Left lung (tissue), 4 donors: ENCODE measurements at regions not wholly inside any gene's neighbourhood (a gene's known extent, or its start where the extent isn't known, plus 50 kb on each side); places are given as distances from the start of the nearest gene placed in this dataset.

ENCODE experiments used
- ATAC-seq: fragments of 200-7000 bp; cut with Tn5 transposase; one replicate; pipeline ENCODE4 v1.9.1; 2020; ENCODE audit warnings: moderate library complexity
- DNase-seq, 4 donors: peaks; one replicate each; pipeline ENCODE4 v3.0.0-alpha.2; 2013 to 2020
- H3K27ac ChIP-seq, 2 donors: fragments of 200-600 bp; sonication (generic) in 1 of 2; one replicate each; pipeline versions ENCODE4 v1.5.0 to v1.8.0; 2020 to 2021
- H3K27me3 ChIP-seq, 2 donors: fragments of 200-600 bp; sonication (generic) in 1 of 2; one replicate each; pipeline versions ENCODE4 v1.5.0 to v1.8.0; 2020 to 2021
- H3K36me3 ChIP-seq, 2 donors: fragments of 200-600 bp; sonication (generic) in 1 of 2; one replicate each; pipeline versions ENCODE4 v1.5.0 to v1.8.0; 2020 to 2021
- H3K4me1 ChIP-seq, 2 donors: fragments of 200-600 bp; one replicate each; pipeline ENCODE4 v1.8.0; 2021
- H3K4me3 ChIP-seq, 2 donors: fragments of 200-600 bp; sonication (generic) in 1 of 2; one replicate each; pipeline versions ENCODE4 v1.5.0 to v1.8.0; 2020 to 2021; ENCODE audit warnings: mild to moderate bottlenecking in 1 of 2
- H3K9me3 ChIP-seq, 2 donors: fragments of 200-600 bp; sonication (generic) in 1 of 2; one replicate each; pipeline versions ENCODE4 v1.5.0 to v1.8.0; 2020 to 2021
- intact Hi-C, 2 donors: fragments of 100-400 bp; cut with DNase I; formaldehyde crosslinking; loops; one replicate each; pipeline versions ENCODE4 v1.11.2 to v1.14.2; 2022
- TF ChIP-seq, protein P1 (sequence below), 2 donors: fragments of 200-600 bp; sonication (generic) in 1 of 2; IDR thresholded peaks; one replicate each; pipeline versions ENCODE4 v1.5.0 to v1.8.0; 2021; ENCODE audit warnings: antibody characterized with exemption in 2 of 2
- donor health status: DM: no; HTN: yes; CAD: no.
- donor health status: DM: no; HTN: no; CAD: no.

DNA sequence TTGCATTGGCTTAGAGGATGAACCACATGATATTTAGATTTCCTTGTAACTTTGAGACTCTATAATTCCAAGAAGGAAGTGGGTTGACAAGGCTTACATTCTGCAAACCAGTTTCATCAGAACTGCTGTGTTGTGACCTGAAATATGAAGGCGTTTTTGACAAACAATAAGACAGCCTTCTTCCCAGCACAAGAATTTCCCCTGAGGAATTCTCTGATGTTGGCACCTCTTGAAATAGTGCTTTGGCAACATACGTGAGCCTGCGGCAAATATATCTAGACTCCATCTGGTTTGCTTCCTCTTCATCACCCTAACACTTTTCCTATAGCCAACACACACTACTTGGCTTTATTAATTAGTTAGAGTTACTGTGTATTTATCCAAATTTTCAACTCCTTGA is 585.5 kb upstream of the SOX9 start:
- TF ChIP-seq, protein P1, sequence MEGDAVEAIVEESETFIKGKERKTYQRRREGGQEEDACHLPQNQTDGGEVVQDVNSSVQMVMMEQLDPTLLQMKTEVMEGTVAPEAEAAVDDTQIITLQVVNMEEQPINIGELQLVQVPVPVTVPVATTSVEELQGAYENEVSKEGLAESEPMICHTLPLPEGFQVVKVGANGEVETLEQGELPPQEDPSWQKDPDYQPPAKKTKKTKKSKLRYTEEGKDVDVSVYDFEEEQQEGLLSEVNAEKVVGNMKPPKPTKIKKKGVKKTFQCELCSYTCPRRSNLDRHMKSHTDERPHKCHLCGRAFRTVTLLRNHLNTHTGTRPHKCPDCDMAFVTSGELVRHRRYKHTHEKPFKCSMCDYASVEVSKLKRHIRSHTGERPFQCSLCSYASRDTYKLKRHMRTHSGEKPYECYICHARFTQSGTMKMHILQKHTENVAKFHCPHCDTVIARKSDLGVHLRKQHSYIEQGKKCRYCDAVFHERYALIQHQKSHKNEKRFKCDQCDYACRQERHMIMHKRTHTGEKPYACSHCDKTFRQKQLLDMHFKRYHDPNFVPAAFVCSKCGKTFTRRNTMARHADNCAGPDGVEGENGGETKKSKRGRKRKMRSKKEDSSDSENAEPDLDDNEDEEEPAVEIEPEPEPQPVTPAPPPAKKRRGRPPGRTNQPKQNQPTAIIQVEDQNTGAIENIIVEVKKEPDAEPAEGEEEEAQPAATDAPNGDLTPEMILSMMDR (IDR thresholded peaks at IDR 0.05) = no peak
- H3K9me3 ChIP-seq = no peaks in the 10 kb centered on the region
- ATAC-seq = no peak
- no peak overlapping the region for H3K4me3 ChIP-seq
- intact Hi-C loops = no loop called here
- no peaks in the 10 kb centered on the region for H3K27me3 ChIP-seq
- H3K4me1 ChIP-seq = no peaks in the 10 kb centered on the region
- no peaks in the 10 kb centered on the region for H3K36me3 ChIP-seq
- no peak for DNase-seq
- H3K27ac ChIP-seq = no peak overlapping the region

GRCh38 chr17:71546419-71546818 is 574.4 kb upstream of the SOX9 start:
- intact Hi-C loops = no loop called here
- Histone ChIP-seq H3K27me3 (no peaks in the 10 kb centered on the region), H3K4me1 (no peaks in the 10 kb centered on the region), H3K27ac (no peak overlapping the region), H3K4me3 (no peak overlapping the region), H3K9me3 (no peaks in the 10 kb centered on the region), H3K36me3 (no peaks in the 10 kb centered on the region)
- TF ChIP-seq, protein P1 (IDR thresholded peaks at IDR 0.05) = no peak
- ATAC-seq = no peak
- DNase-seq = no peak

DNA sequence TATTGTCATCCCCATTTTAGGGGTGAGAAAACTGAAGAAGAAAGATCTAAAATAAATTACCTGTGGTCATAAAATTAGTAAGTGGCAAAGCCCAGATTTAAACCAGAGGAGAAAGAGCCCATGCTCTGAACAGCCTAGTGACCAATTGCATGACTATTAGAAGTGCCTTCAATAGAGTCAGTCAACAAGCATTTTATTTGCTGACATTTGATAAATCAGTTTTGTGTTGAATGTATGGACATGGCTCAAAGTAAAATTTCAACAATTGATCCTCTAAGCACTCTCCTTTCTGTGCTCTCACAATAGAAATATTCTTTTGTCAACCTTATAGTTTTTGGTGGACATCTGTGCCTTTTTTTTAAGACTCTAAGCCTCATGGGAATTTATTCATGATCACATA is 572.9 kb upstream of the SOX9 start:
- Histone ChIP-seq H3K9me3 (no peaks in the 10 kb centered on the region), H3K27ac (no peak overlapping the region), H3K36me3 (no peaks in the 10 kb centered on the region), H3K4me3 (no peak overlapping the region), H3K27me3 (no peaks in the 10 kb centered on the region), H3K4me1 (no peaks in the 10 kb centered on the region)
- intact Hi-C loops = no loop called here
- DNase-seq (no peak), ATAC-seq (no peak)
- TF ChIP-seq, protein P1 (IDR thresholded peaks at IDR 0.05) = no peak

DNA sequence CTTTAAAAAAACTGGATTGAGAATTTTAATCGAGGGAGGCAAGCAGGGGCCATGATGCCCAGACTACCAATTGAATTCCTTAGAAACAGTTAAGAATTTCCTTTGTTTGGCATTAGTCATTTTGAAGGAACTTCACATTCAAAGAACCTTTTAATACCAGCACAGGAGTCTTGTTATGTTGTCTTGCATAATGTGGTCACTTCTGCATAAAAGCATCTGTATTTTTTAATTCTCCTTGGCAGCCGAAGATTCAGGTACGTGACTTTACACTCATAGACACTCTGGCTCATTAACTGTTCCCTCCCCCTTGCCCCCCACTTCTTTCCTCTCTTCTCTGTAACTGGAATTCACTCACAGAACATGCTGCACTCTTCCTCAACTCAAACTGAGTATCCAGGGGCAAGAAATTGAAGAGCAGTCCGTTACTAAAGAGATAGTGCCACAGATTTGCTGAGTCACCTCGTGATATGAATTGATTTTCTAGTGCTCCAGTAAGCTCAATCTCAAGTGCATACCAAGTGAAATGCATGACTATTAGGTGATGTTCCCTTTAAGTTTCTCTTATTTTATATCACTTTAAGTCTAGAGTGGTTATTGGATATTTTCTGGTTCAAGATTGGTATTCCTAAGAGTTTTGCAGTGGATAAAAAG is 572.2 kb upstream of the SOX9 start:
- intact Hi-C loops = no loop called here
- TF ChIP-seq, protein P1 (IDR thresholded peaks at IDR 0.05) = no peak
- Histone ChIP-seq H3K27me3 (no peaks in the 10 kb centered on the region), H3K4me1 (no peaks in the 10 kb centered on the region), H3K36me3 (no peaks in the 10 kb centered on the region), H3K27ac (no peak overlapping the region), H3K9me3 (no peaks in the 10 kb centered on the region), H3K4me3 (no peak overlapping the region)
- DNase-seq (no peak), ATAC-seq (no peak)

DNA sequence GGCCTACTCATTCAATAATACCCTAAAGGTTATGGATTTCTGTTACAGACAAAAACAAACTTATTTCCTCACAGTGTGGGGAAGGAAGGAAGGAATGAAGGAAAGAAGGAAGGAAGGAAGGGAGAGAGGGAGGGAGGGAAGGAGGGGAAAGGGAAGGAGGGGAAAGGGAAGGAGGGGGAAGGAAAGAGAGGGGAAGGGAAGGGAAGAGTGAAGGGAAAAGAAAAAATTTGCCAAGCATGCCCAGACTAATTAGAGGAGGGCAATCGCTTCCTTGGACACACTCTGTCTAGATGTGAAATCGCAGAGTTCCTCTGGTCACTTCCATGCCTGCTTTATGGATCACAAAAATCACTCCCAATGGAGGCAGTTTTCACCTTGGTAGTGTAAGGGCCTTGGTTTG is 570.1 kb upstream of the SOX9 start:
- no peaks in the 10 kb centered on the region for H3K4me1 ChIP-seq
- no peak overlapping the region for H3K4me3 ChIP-seq
- H3K36me3 ChIP-seq = no peaks in the 10 kb centered on the region
- ATAC-seq (no peak), DNase-seq (no peak)
- H3K9me3 ChIP-seq = no peaks in the 10 kb centered on the region
- H3K27ac ChIP-seq = no peak overlapping the region
- TF ChIP-seq, protein P1 (IDR thresholded peaks at IDR 0.05) = no peak
- intact Hi-C loops = no loop called here
- no peaks in the 10 kb centered on the region for H3K27me3 ChIP-seq
